GM18498 (cell line): ENCODE measurements at regions not wholly inside any gene's neighbourhood (a gene's known extent, or its start where the extent isn't known, plus 50 kb on each side); places are given as distances from the start of the nearest gene placed in this dataset.
"Not testable (repeated sequence)": the region's sequence is repeated elsewhere in the genome, so short reads cannot be mapped to it uniquely, and the experiment has no call there.

Experiments
- ATAC-seq: cut with Tn5 transposase; IDR thresholded peaks from one replicate; pipeline ENCODE4 v1.9.1; 2021; ENCODE audit warnings: mild to moderate bottlenecking, moderate library complexity; ENCODE audit not compliant: unreplicated experiment

DNA sequence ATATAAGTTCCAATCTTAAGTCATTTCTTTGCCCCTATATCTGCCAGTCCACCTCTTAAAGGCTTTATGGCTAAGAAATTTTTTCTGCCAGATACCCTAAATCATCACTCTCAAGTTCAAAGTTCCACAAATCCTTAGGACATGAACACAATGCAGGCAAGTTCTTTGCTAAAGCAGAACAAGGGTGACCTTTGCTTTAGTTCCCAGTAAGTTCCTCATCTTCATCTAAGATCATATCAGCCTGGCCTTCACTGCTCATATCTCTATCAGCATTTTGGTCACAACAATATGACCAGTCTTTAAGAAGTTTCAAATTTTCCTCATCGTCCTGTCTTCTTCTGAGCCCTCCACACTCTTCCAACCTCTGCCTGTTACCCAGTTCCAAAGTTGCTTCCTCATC, 402.2 kb upstream of the RUNX1 start:
- ATAC-seq = no peak

DNA sequence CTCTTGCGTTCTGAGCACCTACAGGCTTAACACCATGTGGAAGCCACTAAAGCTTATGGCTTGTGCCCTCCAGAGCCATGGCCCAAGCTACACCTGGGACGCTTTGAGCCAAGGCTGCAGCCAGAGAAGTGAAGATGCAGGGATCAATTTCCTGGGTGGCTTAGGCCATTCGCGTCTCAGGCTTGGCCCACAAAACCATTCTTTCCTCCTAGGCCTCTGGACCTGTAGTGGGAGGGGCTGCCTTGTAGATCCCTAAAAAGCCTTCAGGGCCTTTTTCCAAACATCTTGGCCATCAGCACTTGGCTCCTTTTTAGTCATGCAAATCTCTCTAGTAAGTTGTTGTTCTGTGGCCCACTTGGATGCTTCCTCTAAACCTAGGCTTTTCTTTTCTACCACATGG, 401.7 kb upstream of the RUNX1 start:
- no peak for ATAC-seq

DNA sequence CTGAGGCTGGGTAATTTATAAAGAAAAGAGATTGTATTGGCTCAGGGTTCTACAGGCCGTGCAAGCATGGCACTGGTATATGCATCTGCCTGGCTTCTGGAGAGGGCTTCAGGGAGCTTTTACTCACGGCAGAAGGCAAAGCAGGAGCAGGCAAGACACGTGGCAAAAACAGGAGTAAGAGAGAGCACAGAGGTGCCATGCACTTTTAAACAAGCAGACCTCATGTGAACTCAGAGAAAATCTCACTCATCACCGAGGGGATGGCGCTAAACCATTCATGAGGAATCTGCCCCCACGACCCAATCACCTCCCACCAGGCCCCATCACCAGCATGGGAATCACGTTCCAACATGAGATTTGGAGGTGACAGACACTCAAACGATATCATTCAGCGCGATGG, 400.7 kb upstream of the RUNX1 start:
- ATAC-seq = no peak

DNA sequence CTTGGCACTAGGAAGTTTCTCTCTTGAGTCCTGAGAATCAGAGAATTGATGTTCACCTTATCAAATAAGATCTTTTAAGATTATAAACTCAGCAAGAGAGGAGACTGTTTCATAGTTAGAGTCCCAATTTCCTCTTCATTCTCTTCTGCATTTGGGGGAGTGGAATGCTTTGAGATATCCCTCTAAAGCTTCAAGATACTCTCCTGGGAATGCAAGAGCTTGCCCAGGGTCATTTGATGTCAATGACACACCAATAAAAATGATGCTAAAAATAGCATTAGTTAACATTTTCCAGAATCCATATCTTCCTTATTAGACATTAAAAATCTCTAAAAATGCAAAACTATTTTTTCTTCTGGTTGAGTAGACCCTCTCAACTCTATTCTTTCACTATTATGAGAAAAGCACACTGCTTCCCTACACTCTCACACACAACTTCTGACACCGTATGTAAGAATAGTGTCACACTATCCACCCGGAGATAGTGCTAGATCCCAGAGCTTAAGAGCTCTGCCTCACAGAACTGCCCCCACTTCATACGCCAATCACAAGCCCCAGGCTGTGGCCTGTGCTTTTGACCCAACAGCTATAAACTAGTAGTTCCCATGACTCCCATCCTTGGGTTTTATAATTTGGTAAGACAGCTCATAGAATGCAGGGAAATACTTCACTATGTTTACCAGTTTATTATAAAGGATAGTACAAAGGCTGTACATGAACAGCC, 399.9 kb upstream of the RUNX1 start:
- no peak for ATAC-seq

DNA sequence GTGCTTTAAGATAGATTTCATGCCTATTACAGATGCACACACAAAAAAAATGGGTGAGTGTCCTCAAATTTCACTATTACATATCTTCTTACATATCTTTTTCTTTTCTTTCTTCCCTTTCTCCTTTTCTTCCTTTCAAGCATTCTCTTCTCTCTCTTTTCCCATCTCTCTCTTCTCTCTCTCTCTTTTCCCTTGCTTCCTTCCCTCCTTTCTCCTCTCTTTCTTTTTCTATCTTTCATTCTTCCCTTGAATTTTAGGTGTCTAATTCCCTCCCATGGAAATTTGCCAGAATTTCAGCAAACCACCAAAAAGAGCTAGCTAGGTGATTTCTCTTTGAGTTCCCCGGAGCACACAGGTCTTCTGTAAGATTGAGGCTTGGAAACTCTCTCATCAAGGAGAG, 395.3 kb upstream of the RUNX1 start:
- ATAC-seq = no peak

DNA sequence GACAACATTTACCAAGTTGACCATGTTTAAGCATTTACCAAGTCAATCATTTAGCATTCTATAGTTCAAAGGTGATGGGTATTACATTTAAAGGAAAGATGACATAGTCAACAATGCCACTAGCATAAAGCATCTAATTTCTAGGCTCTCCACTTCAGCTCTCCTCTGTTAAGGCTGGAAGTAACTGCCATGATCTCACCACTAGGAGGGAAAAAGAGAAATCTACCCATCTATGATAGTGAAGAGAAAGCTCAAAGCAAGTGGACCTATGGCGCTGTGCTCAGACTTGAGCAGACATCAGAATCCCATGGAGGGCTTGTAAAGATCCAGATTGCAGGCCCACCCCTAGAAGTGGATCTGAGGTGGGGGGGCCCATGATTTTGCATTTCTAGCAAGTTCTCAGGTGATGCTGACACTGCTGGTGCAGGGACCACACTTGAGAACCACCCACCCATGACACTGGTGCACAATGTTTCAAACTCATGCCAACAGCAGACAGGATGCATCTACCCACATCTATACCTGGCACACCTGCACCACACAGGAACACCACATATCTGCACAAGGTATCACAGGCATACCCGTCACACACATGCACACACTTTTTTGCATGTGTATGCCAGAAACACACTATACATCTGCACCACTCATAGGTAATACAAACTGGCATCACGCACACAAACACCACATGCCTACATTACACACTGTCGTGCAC, 392.9 kb upstream of the RUNX1 start:
- ATAC-seq = no peak

DNA sequence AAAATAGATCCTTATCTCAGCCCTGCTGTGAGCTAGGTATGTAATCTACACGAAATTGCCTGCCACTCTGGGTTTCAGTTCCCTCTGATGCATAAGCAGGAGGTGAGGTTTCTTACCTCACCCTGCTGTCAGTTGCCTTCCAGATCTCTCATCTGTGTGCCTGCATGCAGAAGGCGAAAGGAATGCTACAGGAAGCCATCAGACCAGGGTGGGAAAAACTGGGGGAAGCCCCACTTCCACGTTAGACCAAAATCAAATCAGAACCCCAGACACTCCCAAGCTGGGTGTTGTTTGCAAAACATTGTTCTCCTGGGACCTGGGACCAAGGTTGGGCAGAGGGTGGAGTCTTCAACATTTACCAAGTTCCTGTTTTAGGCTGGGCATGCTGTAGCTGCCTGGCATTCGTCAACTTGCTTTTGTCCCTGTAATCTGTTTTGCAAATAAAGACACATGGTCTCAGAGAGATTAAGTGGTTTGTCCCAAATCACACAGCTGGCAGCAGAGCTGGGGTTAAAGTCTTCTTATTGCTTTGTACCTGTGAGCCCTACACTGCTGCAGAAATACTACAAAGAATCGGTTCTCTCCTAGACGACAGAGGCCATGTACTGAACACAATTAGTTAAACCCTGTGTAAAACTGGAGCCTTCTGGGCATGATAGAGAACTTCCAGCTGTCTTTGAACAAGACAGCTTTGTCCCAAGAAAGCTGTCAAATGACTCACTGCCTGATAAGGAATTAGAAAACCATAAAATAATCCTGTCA, 389.7 kb upstream of the RUNX1 start:
- no peak for ATAC-seq

DNA sequence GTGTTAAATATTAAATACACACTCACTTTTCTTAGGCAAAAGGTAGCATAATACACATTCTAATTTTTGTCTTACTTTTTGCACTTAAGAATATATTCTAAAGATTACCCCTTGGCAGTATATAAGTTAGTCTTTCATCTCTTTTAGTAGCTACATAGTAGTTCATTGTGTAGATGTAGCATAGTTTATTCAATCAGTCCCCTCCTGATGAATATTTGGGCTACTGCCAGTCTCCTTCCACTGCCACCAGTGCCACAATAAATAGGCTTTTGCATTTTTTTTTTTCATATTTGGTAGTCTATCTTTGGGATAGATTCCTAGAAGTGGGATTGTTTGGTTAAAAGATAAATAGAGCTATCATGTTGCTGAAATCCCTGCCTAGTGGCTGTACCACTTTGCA, 388.8 kb upstream of the RUNX1 start:
- no peak for ATAC-seq

DNA sequence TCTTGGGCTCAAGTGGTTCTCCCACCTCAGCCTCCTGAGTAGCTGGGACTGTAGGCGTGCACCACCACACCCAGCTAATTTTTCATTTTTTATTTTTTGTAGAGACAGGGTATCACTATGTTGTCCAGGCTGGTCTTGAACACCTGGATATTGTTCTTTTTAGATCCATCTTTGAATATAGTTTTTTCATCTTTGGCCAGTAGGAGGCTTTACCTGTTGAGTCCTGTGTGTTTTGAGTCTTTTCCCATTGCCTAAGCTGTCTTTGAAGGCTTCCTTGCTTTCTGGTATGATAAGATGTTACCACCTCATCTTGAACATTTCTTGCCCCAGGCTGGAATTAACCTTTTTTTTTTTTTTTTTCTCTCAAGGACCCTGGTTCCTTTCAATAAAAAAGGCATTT, 387.8 kb upstream of the RUNX1 start:
- ATAC-seq = no peak

DNA sequence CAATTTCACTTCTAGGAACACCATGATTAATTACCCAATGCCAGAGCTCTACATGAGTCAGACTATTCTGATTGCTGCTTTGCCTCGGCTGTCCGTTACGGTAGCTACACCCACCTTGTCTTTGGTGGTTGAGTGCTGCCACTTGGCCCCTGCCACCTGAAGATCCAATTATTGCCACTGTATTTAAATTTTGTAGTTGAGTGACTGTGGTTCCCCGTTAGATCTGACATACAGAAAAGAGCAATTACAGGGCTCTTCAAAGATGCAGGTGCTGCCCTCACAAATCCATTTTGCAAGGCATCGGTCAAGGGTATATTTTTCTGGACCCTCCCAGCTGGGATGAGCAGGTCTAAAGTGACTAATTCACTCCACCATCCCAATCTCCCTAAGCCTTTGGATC, 383.5 kb upstream of the RUNX1 start:
- ATAC-seq = not testable (repeated sequence)

DNA sequence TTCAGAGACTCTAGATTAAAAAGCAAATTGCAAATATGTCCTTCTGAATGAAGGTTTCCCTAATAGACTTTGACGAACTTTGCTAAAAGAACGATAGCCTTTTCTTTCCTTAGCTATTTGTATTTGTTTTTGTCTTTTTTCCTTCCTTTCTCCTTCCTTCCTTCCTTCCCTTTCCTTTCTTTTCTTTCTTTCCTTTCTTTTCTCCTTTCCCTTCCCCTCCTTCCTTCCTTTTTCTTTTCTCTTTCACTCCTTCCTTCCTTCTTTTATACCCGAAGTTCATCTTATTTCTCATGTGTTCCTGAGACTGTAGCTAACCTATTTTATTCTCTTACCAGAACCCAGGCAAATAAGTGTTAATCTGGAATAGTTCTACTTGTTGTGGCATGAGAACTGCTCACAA, 381.2 kb upstream of the RUNX1 start:
- no peak for ATAC-seq

DNA sequence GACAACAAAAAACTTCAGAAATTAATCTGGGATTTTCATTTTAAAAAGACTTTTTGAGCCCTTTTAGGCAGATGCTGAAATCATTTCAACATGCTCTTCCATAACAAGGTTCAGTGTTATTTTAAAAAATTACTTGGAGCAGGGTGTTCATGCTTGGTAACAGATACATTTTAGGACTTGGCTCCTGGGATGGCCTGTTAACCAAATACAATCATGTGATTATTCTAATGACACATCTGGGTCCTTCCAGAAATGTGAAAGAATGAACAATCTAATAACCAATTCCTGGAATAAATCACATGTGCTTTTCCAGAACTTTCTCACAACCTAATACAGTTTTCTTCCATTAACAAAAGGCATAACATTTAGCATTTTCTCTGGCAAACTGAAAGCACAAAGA, 379.8 kb upstream of the RUNX1 start:
- no peak for ATAC-seq

DNA sequence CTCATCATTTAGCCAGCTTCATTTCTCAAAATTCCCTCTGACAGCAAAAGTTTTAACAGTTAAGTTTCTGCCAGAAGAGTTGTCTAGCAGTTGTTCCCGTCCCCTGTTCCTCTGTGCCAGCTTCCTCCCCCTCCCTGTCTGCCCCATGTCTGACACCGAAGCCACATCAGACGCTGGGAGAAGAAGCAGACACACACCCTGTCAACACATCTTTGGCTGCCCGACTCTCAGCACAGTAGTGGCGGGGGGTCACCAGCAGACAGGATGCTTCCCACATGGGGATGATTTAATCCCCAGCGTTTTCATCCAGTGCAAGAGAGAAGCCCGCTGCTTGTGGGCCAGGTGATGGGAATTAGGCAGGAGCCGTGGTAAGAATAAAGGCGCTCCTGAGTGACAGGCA, 379.4 kb upstream of the RUNX1 start:
- ATAC-seq = no peak

DNA sequence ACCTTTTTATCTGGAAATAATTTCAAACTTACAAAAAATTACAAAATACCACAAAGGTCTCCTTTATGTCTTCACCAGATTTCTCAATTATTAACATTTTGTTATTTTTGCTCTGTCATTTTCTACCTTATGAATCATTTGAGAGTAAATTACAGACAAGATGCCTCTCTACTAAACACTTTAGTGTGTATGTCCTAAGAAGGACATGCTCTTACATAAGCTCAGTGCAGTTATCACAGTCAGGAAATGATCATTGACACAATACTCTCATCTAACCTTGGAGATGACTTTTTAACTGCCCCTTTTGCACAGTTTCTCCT, 378.9 kb upstream of the RUNX1 start:
- ATAC-seq = no peak

DNA sequence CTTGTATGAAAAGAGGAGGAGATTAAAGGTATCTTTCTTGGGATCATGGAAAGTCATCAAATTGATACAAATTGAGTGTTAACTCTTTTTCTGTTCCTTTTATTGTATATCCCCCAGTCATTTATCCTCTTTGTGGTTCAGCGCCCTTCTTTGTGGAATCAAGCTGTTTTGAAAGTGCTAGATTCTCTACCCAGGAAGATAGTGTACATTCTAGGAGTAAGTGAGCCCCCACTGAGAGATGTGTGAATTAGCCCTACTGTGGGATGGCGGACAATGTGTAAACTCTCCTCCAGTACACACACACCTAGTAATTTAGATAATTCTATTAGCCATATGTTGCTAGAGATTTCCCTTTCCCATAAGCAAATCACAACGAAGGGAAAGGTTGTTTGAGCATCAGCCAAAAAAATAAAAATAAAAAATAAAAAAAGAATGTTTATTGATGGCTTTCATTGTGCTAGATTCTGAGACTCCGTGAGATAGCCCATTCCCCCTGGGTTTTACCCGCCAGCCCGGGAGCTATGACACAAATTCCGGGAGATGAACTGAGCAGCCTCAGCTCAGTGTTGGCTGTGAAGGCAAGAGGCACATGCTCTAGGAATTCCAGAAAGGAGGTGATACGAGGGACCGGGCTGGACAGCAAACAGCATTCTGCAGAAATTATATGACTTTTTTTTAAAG, 378.4 kb upstream of the RUNX1 start:
- ATAC-seq = no peak

DNA sequence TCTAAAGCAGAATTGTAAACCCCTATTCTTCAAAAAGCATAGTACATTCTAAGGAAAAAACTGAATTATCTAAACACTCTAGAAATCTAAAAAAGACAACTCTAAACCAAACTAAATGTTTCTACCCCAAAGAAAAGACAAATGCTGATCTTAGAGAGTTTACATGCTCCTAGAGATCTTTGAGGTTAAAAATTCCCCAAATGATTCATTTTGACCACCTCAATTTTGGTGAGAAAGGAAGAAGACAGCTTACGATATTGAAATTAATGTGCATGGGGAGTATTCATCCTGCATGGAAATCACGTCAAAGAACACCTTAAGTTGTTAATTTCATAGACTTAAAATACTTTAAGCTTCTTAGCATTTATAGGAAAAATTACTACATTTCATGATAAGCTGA, 377.8 kb upstream of the RUNX1 start:
- ATAC-seq = no peak

DNA sequence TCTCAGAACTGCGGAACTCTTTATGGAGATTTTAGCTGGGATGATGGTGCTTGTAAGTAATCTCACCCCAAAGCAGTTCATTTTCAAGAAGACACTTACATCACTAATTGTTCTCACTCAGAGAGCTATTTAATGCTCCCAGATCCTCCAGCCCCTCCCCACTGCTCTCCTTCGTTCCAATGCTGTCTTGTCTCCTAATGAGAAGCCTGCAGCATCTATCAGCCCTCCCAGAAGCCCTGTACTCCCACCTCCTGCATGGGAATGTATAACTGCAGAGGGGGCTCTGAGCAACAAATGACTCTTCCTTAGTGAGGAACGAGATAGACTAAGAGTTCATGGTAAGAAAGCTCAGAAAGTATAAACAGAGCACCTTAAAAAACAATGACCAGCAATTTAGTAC, 377.4 kb upstream of the RUNX1 start:
- no peak for ATAC-seq

DNA sequence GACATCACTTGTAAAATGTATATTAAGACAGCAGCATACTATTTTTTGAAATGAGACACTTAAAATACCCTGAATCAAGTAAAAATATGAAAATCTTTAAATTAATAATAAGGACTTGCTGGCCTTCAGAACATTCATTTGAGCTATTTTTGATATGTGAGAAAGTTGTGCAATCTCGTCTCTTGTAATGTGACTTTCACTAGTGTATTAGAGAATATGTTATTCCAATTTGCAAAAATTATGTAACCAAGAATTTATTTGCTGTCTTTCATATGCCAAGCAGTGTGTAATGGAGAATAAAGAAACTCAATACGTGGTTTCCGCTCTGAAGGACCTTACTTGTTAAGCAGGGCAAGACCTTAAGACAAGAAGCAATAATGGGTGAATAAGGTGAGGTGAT, 375.0 kb upstream of the RUNX1 start:
- no peak for ATAC-seq

DNA sequence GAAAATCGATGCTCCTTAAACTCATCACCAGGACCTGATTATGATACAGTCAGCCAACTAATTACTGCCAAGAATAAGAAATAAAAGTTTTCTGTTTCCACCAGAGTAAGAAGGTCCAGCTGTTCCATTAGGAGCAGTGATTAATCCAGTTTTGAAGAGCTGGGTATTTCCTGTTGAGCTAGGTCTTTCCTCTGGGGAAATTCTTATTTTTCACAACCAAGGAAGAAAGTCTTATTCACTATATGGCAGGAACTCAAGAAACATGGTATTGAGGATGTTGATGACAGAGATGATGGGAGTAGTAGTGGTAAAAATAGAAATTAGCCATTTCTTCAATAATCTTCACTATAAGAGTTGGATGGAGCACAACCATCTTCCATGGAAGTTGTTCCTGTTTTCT, 374.6 kb upstream of the RUNX1 start:
- no peak for ATAC-seq

DNA sequence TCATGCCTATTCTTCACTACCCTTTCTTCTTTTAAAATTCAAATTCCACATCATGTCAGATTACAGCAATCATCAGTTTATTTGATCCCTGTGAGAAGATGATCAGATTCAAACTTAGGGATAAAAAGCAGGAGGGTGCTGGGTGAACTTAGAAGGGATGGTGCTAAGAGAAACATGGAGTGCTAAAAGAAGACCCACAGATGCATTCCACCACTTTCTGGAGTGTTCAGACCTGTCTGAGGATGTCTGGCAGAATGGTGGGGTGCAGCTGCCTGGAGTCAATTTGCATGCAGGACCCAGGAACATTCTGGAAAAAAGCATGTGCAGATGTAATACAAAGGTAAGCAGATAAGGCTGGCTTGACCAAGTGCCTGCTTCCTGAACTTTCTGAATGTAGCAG, 372.9 kb upstream of the RUNX1 start:
- no peak for ATAC-seq

DNA sequence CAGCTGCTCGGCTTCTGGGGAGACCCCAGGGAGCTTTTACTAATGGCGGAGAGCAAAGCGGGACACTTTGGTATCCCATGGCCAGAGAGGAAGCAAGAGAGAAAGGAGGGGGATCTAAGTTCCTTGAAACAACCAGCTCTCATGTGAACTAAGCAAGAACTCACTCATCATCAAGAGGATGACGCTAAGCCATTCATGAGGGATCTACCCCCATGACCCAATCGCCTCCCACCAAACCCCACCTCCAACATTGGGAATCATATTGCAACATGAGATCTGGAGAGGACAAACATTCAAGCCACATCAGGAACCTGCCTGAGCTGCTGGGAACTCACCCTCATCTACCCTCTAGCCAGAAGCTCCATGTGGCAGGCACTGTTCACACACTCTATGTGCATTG, 372.1 kb upstream of the RUNX1 start:
- no peak for ATAC-seq

DNA sequence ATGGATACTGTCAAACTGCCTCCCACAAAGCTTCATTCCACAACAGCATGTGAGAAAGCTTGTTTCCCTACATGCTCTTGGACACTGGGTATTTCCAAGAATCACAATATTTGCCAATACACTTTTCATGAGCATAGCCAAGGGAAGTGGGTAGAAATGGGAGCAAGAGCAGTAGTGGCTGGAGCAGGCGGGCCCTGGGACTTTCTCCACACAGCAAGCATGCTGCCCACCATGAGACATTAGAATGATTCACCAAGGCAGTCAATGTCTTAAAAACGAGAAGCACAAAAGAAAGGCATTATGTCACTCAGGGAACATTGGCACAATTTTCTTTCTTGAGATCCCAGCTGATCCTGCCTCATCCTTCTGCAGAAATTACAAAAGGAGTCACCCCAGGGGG, 371.6 kb upstream of the RUNX1 start:
- ATAC-seq = no peak
